DND-41 (cell line): ENCODE measurements at regions not wholly inside any gene's neighbourhood (a gene's known extent, or its start where the extent isn't known, plus 50 kb on each side); places are given as distances from the start of the nearest gene placed in this dataset.

Experiments used
- CTCF ChIP-seq: IDR thresholded peaks from 2 replicates; pipeline ENCODE4 v1.5.1; 2012; ENCODE audit warnings: borderline replicate concordance, low read length, moderate library complexity, mild to moderate bottlenecking; ENCODE audit not compliant: poor library complexity, severe bottlenecking; ENCODE audit errors: extremely low read depth
- EZH2 ChIP-seq: IDR thresholded peaks from 3 replicates; pipeline ENCODE4 v1.6.1; 2012; ENCODE audit warnings: borderline replicate concordance, low read depth, mild to moderate bottlenecking, moderate library complexity, low read length, inconsistent platforms; ENCODE audit not compliant: severe bottlenecking

- TF ChIP-seq CTCF (no peak), EZH2 (no peak)
Measured at GRCh38 chr3:16070707-16071106, 103.8 kb upstream of the GALNT15 start.
